GM10266 (cell line): ENCODE measurements at regions not wholly inside any gene's neighbourhood (a gene's known extent, or its start where the extent isn't known, plus 50 kb on each side); places are given as distances from the start of the nearest gene placed in this dataset.
"Not testable (repeated sequence)": the region's sequence is repeated elsewhere in the genome, so short reads cannot be mapped to it uniquely, and the experiment has no call there.

Source experiments
- DNase-seq: peaks from one replicate; pipeline ENCODE4 v3.0.0; 2012; ENCODE audit errors: extremely low spot score
- TF ChIP-seq, protein P1 (sequence below): IDR thresholded peaks from 2 replicates; pipeline ENCODE4 v1.5.1; 2012; ENCODE audit warnings: mild to moderate bottlenecking, low read depth; ENCODE audit not compliant: control insufficient read depth, insufficient read depth; ENCODE audit errors: missing control alignments

GRCh38 chr5:89840906-89841305, 568.6 kb downstream of the CETN3 start:
- TF ChIP-seq, protein P1, sequence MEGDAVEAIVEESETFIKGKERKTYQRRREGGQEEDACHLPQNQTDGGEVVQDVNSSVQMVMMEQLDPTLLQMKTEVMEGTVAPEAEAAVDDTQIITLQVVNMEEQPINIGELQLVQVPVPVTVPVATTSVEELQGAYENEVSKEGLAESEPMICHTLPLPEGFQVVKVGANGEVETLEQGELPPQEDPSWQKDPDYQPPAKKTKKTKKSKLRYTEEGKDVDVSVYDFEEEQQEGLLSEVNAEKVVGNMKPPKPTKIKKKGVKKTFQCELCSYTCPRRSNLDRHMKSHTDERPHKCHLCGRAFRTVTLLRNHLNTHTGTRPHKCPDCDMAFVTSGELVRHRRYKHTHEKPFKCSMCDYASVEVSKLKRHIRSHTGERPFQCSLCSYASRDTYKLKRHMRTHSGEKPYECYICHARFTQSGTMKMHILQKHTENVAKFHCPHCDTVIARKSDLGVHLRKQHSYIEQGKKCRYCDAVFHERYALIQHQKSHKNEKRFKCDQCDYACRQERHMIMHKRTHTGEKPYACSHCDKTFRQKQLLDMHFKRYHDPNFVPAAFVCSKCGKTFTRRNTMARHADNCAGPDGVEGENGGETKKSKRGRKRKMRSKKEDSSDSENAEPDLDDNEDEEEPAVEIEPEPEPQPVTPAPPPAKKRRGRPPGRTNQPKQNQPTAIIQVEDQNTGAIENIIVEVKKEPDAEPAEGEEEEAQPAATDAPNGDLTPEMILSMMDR = no peak

GRCh38 chr5:89830691-89831090, 578.9 kb downstream of the CETN3 start:
- TF ChIP-seq, protein P1 = no peak
- DNase-seq = no peak

More at GRCh38 chr5:89840906-89841305, 568.6 kb downstream of the CETN3 start:
- no peak for DNase-seq

GRCh38 chr5:89827960-89828359, 581.6 kb downstream of the CETN3 start:
- TF ChIP-seq, protein P1 = no peak
- no peak for DNase-seq

GRCh38 chr5:89827359-89827758, 582.2 kb downstream of the CETN3 start:
- TF ChIP-seq, protein P1 = no peak
- no peak for DNase-seq

GRCh38 chr5:89826938-89827337, 582.6 kb downstream of the CETN3 start:
- TF ChIP-seq, protein P1 = no peak
- DNase-seq = no peak

GRCh38 chr5:89823046-89823445, 586.5 kb downstream of the CETN3 start:
- no peak for DNase-seq

GRCh38 chr5:89817841-89818240, 591.7 kb downstream of the CETN3 start:
- TF ChIP-seq, protein P1 = no peak
- DNase-seq = no peak

More at GRCh38 chr5:89823046-89823445, 586.5 kb downstream of the CETN3 start:
- TF ChIP-seq, protein P1 = no peak

GRCh38 chr5:89816038-89816437, 593.5 kb downstream of the CETN3 start:
- TF ChIP-seq, protein P1 = no peak

GRCh38 chr5:89800735-89801134, 608.8 kb downstream of the CETN3 start:
- DNase-seq = not testable (repeated sequence)

More at GRCh38 chr5:89816038-89816437, 593.5 kb downstream of the CETN3 start:
- no peak for DNase-seq

DNA sequence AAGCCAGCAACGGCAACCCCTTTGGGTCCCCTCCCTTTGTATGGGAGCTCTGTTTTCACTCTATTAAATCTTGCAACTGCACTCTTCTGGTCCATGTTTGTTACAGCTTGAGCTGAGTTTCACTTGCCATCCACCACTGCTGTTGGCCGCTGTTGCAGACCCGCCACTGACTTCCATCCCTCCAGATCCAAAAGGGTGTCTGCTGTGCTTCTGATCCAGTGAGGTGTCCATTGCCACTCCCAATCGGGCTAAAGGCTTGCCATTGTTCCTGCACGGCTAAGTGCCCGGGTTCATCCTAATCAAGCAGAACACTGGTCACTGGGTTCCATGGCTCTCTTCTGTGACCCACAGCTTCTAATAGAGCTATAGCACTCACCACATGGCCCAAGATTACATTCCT, 615.1 kb downstream of the CETN3 start:
- DNase-seq = not testable (repeated sequence)

- DNase-seq = not testable (repeated sequence)
Measured at GRCh38 chr5:89779734-89780133, 629.8 kb downstream of the CETN3 start.
